Colonic mucosa (tissue), 4 donors: ENCODE measurements at regions not wholly inside any gene's neighbourhood (a gene's known extent, or its start where the extent isn't known, plus 50 kb on each side); places are given as distances from the start of the nearest gene placed in this dataset.

Experiments used
- DNase-seq: peaks from one replicate; pipeline ENCODE4 v3.0.0-alpha.2; 2020
- H3K27ac ChIP-seq: fragments of 200-600 bp; one replicate; pipeline ENCODE4 v1.8.0; 2021
- H3K27me3 ChIP-seq: fragments of 200-600 bp; one replicate; pipeline ENCODE4 v1.8.0; 2021
- H3K36me3 ChIP-seq: fragments of 200-600 bp; one replicate; pipeline ENCODE4 v1.8.0; 2021
- H3K4me1 ChIP-seq: fragments of 200-600 bp; one replicate; pipeline ENCODE4 v1.8.0; 2021; ENCODE audit warnings: mild to moderate bottlenecking
- H3K4me3 ChIP-seq: fragments of 200-600 bp; one replicate; pipeline ENCODE4 v1.8.0; 2021
- H3K9ac ChIP-seq, 2 donors: one replicate each; pipeline ENCODE4 v1.7.0; 2013; ENCODE audit warnings: control low read depth in 2 of 2, low read depth in 2 of 2, low read length in 2 of 2
- H3K9me3 ChIP-seq: fragments of 200-600 bp; one replicate; pipeline ENCODE4 v1.8.0; 2021
- CTCF ChIP-seq: fragments of 200-600 bp; IDR thresholded peaks from one replicate; pipeline ENCODE4 v1.8.0; 2022; ENCODE audit warnings: antibody characterized with exemption, mild to moderate bottlenecking
- intact Hi-C: fragments of 100-400 bp; cut with DNase I; formaldehyde crosslinking; loops from one replicate; pipeline ENCODE4 v1.14.1; 2022
- donor health status: healthy.
- donor health status: DM: no; HTN: no; CAD: no.
- donor health status: DM: no; HTN: no; CAD: no.

GRCh38 chr6:14273191-14273590, 155.6 kb downstream of the CD83 start:
- H3K27me3 ChIP-seq: no peaks in the 10 kb centered on the region
- TF ChIP-seq CTCF: no peak
- intact Hi-C loops: no loop called here

GRCh38 chr6:14274016-14274415, 156.4 kb downstream of the CD83 start:
- H3K4me3 ChIP-seq: no peak overlapping the region
- no peaks in the 10 kb centered on the region for H3K9me3 ChIP-seq
- H3K9ac ChIP-seq: no peak overlapping the region
- H3K4me1 ChIP-seq: no peaks in the 10 kb centered on the region
- intact Hi-C loops: no loop called here
- no peak for DNase-seq
- no peaks in the 10 kb centered on the region for H3K27me3 ChIP-seq
- no peaks in the 10 kb centered on the region for H3K36me3 ChIP-seq
- no peak overlapping the region for H3K27ac ChIP-seq
- TF ChIP-seq CTCF: no peak

More at GRCh38 chr6:14273191-14273590, 155.6 kb downstream of the CD83 start:
- DNase-seq: no peak
- Histone ChIP-seq H3K4me3 (no peak overlapping the region), H3K27ac (no peak overlapping the region), H3K4me1 (no peaks in the 10 kb centered on the region), H3K9ac (no peak overlapping the region), H3K36me3 (no peaks in the 10 kb centered on the region), H3K9me3 (no peaks in the 10 kb centered on the region)

- H3K36me3 ChIP-seq: no peaks in the 10 kb centered on the region
- H3K4me1 ChIP-seq: no peaks in the 10 kb centered on the region
- H3K27me3 ChIP-seq: no peaks in the 10 kb centered on the region
- H3K9ac ChIP-seq: no peak overlapping the region
- no peak for DNase-seq
- no peak for TF ChIP-seq CTCF
- H3K9me3 ChIP-seq: no peaks in the 10 kb centered on the region
- H3K27ac ChIP-seq: no peak overlapping the region
- H3K4me3 ChIP-seq: no peak overlapping the region
- intact Hi-C loops: no loop called here
Measured at GRCh38 chr6:14274546-14275492, 157.2 kb downstream of the CD83 start.

- TF ChIP-seq CTCF: no peak
- Histone ChIP-seq H3K27ac (no peak overlapping the region), H3K9me3 (no peaks in the 10 kb centered on the region), H3K27me3 (no peaks in the 10 kb centered on the region), H3K36me3 (no peaks in the 10 kb centered on the region), H3K9ac (no peak overlapping the region), H3K4me1 (no peaks in the 10 kb centered on the region), H3K4me3 (no peak overlapping the region)
- DNase-seq: no peak
- intact Hi-C loops: no loop called here
Measured at GRCh38 chr6:14275493-14275851, 157.9 kb downstream of the CD83 start.

GRCh38 chr6:14276071-14276470, 158.5 kb downstream of the CD83 start:
- H3K9ac ChIP-seq: no peak overlapping the region
- H3K4me1 ChIP-seq: no peaks in the 10 kb centered on the region
- no peaks in the 10 kb centered on the region for H3K36me3 ChIP-seq
- no peak for TF ChIP-seq CTCF
- no peak overlapping the region for H3K27ac ChIP-seq
- H3K9me3 ChIP-seq: no peaks in the 10 kb centered on the region
- no peak for DNase-seq
- intact Hi-C loops: no loop called here
- no peak overlapping the region for H3K4me3 ChIP-seq
- no peaks in the 10 kb centered on the region for H3K27me3 ChIP-seq
